ENCODE measurements at regions not wholly inside any gene's neighbourhood (a gene's known extent, or its start where the extent isn't known, plus 50 kb on each side); places are given as distances from the start of the nearest gene placed in this dataset.

GRCh38 chr4:112973750-112974251, 75.7 kb upstream of the ANK2 start:
- TF ChIP-seq, protein P1, sequence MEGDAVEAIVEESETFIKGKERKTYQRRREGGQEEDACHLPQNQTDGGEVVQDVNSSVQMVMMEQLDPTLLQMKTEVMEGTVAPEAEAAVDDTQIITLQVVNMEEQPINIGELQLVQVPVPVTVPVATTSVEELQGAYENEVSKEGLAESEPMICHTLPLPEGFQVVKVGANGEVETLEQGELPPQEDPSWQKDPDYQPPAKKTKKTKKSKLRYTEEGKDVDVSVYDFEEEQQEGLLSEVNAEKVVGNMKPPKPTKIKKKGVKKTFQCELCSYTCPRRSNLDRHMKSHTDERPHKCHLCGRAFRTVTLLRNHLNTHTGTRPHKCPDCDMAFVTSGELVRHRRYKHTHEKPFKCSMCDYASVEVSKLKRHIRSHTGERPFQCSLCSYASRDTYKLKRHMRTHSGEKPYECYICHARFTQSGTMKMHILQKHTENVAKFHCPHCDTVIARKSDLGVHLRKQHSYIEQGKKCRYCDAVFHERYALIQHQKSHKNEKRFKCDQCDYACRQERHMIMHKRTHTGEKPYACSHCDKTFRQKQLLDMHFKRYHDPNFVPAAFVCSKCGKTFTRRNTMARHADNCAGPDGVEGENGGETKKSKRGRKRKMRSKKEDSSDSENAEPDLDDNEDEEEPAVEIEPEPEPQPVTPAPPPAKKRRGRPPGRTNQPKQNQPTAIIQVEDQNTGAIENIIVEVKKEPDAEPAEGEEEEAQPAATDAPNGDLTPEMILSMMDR (IDR thresholded peaks at IDR 0.05; ENCODE audit: low read depth, low read length): no peak
- no peak for TF ChIP-seq POLR2A (IDR thresholded peaks at IDR 0.05; ENCODE audit: extremely low read depth, insufficient read length)
- TF ChIP-seq MAX (IDR thresholded peaks at IDR 0.05; ENCODE audit: low read depth, low read length): no peak

All from NB4 (cell line).